Fibroblast of lung (primary cell): ENCODE measurements at regions not wholly inside any gene's neighbourhood (a gene's known extent, or its start where the extent isn't known, plus 50 kb on each side); places are given as distances from the start of the nearest gene placed in this dataset.

Source experiments
- EZH2 ChIP-seq: IDR thresholded peaks from 2 replicates; pipeline ENCODE4 v1.5.1; 2012; ENCODE audit warnings: low read length, control low read depth, mild to moderate bottlenecking; ENCODE audit errors: missing control alignments
- TF ChIP-seq, protein P1 (sequence below), 2 donors: IDR thresholded peaks in 1 of 2; conservative IDR thresholded peaks in 1 of 2; 1 replicate in 1 of 2; 2 replicates in 1 of 2; pipeline ENCODE4 v1.5.1; 2011 to 2012; ENCODE audit warnings: low read length in 2 of 2, control low read depth in 1 of 2, inconsistent platforms in 1 of 2, low read depth in 1 of 2, mild to moderate bottlenecking in 1 of 2

DNA sequence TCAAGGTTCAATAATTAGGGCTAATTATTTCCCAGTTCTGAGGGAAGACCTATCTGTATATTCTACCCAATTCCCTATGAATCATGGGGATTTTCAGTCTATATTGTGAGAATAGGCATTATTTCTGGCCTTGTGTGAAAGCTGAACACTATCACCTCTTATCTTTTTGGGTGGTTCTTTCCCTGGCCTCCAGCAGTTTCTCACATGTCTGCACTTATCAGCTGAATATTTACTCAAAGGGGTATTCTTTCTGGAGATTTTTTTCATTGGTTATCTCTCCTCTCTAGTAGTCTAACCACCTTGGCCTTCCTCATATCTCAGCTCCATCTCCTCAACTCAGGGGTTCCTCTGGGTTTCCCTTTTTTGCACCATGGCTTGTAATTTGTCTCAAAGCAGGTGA, 64.9 kb upstream of the LIFR start:
- TF ChIP-seq, protein P1, sequence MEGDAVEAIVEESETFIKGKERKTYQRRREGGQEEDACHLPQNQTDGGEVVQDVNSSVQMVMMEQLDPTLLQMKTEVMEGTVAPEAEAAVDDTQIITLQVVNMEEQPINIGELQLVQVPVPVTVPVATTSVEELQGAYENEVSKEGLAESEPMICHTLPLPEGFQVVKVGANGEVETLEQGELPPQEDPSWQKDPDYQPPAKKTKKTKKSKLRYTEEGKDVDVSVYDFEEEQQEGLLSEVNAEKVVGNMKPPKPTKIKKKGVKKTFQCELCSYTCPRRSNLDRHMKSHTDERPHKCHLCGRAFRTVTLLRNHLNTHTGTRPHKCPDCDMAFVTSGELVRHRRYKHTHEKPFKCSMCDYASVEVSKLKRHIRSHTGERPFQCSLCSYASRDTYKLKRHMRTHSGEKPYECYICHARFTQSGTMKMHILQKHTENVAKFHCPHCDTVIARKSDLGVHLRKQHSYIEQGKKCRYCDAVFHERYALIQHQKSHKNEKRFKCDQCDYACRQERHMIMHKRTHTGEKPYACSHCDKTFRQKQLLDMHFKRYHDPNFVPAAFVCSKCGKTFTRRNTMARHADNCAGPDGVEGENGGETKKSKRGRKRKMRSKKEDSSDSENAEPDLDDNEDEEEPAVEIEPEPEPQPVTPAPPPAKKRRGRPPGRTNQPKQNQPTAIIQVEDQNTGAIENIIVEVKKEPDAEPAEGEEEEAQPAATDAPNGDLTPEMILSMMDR (conservative IDR thresholded peaks at IDR 0.05 in 1 of 2, IDR thresholded peaks at IDR 0.05 in 1 of 2; ENCODE audit: low read depth in 1 of 2, low read length in 2 of 2) = no peak
- no peak for TF ChIP-seq EZH2
